WTC11 (cell line): ENCODE measurements at regions not wholly inside any gene's neighbourhood (a gene's known extent, or its start where the extent isn't known, plus 50 kb on each side); places are given as distances from the start of the nearest gene placed in this dataset.
"Not testable (repeated sequence)": the region's sequence is repeated elsewhere in the genome, so short reads cannot be mapped to it uniquely, and the experiment has no call there.

ENCODE experiments used
- ATAC-seq: fragments of 200-7000 bp; cut with Tn5 transposase; 2 replicates; pipeline ENCODE4 v1.10.0; 2021; ENCODE audit warnings: mild to moderate bottlenecking, moderate library complexity
- CTCF ChIA-PET: fragments of 300-600 bp; sonication (Branson Sonifier 250); formaldehyde crosslinking; loops from one replicate; lab custom pipeline; 2021; ENCODE audit warnings: antibody characterized with exemption; lab: Charles Lee
- POLR2A ChIA-PET: fragments of 350-600 bp; sonication (Branson Sonifier 250); formaldehyde crosslinking; loops from one replicate; lab custom pipeline; 2021; ENCODE audit warnings: antibody characterized with exemption; lab: Charles Lee
- DNase-seq: peaks from one replicate; pipeline ENCODE4 v3.0.0; 2021; ENCODE audit warnings: low spot score
- H3K27ac Mint-ChIP-seq: 2 replicates; pipeline ENCODE4 v1.8.0; 2021; ENCODE audit warnings: mixed read lengths
- H3K27me3 Mint-ChIP-seq: 2 replicates; pipeline ENCODE4 v1.8.0; 2021; ENCODE audit warnings: low read depth, mild to moderate bottlenecking, moderate library complexity, mixed read lengths
- H3K36me3 Mint-ChIP-seq: 2 replicates; pipeline ENCODE4 v1.8.0; 2021; ENCODE audit warnings: mixed read lengths
- H3K4me1 Mint-ChIP-seq: 2 replicates; pipeline ENCODE4 v1.8.0; 2022; ENCODE audit warnings: mixed read lengths
- H3K4me3 Mint-ChIP-seq: 2 replicates; pipeline ENCODE4 v1.8.0; 2021; ENCODE audit warnings: mild to moderate bottlenecking, moderate library complexity, mixed read lengths
- H3K9me3 Mint-ChIP-seq: 2 replicates; pipeline ENCODE4 v1.8.0; 2021; ENCODE audit warnings: mixed read lengths
- CBFB ChIP-seq: sonication (generic); formaldehyde crosslinking; IDR thresholded peaks from 2 replicates; pipeline ENCODE4 v1.8.1; 2022; ENCODE audit warnings: mild to moderate bottlenecking, low read depth, missing genetic modification reagents
- ESRRA ChIP-seq: sonication (generic); formaldehyde crosslinking; IDR thresholded peaks from 2 replicates; pipeline ENCODE4 v1.8.1; 2022; ENCODE audit warnings: mild to moderate bottlenecking, missing genetic modification reagents, borderline replicate concordance
- ETV6 ChIP-seq: sonication (generic); formaldehyde crosslinking; IDR thresholded peaks from 2 replicates; pipeline ENCODE4 v1.8.1; 2022; ENCODE audit warnings: mild to moderate bottlenecking, missing genetic modification reagents
- FOXJ3 ChIP-seq: sonication (generic); formaldehyde crosslinking; IDR thresholded peaks from 2 replicates; pipeline ENCODE4 v1.9.0; 2021; ENCODE audit warnings: missing genetic modification reagents, mild to moderate bottlenecking, borderline replicate concordance
- FOXP1 ChIP-seq: sonication (generic); formaldehyde crosslinking; IDR thresholded peaks from 2 replicates; pipeline ENCODE4 v1.8.0; 2022; ENCODE audit warnings: missing genetic modification reagents, mild to moderate bottlenecking, moderate library complexity, borderline replicate concordance
- GTF2I ChIP-seq: fragments of 250-450 bp; sonication (Bioruptor Pico); conservative IDR thresholded peaks from 2 replicates; pipeline ENCODE4 v1.4.0; 2021; ENCODE audit warnings: mild to moderate bottlenecking
- HMGA2 ChIP-seq: fragments of 250-450 bp; sonication (Bioruptor Pico); IDR thresholded peaks from 2 replicates; pipeline ENCODE4 v1.4.0; 2021; ENCODE audit warnings: mild to moderate bottlenecking, moderate library complexity
- NR1H2 ChIP-seq: sonication (generic); formaldehyde crosslinking; IDR thresholded peaks from 2 replicates; pipeline ENCODE4 v1.9.0; 2021; ENCODE audit warnings: mild to moderate bottlenecking, moderate library complexity, missing genetic modification reagents
- NR3C1 ChIP-seq: sonication (generic); formaldehyde crosslinking; conservative IDR thresholded peaks from 2 replicates; pipeline ENCODE4 v1.8.1; 2023; ENCODE audit warnings: low read depth, mild to moderate bottlenecking, missing genetic modification reagents
- OVOL2 ChIP-seq: fragments of 250-450 bp; sonication (Bioruptor Pico); IDR thresholded peaks from 2 replicates; pipeline ENCODE4 v1.9.0; 2021; ENCODE audit warnings: mild to moderate bottlenecking, borderline replicate concordance
- PRRX2 ChIP-seq: fragments of 250-450 bp; sonication (Bioruptor Pico); IDR thresholded peaks from 2 replicates; pipeline ENCODE4 v1.8.0; 2021; ENCODE audit warnings: mild to moderate bottlenecking
- TCF7 ChIP-seq: sonication (generic); formaldehyde crosslinking; IDR thresholded peaks from 2 replicates; pipeline ENCODE4 v1.8.0; 2022; ENCODE audit warnings: mild to moderate bottlenecking, low read depth, missing genetic modification reagents, moderate library complexity
- TEAD4 ChIP-seq: sonication (generic); formaldehyde crosslinking; IDR thresholded peaks from 2 replicates; pipeline ENCODE4 v1.8.0; 2022; ENCODE audit warnings: mild to moderate bottlenecking, missing genetic modification reagents
- TF ChIP-seq, protein P1 (sequence below): sonication (generic); formaldehyde crosslinking; IDR thresholded peaks from 2 replicates; pipeline ENCODE4 v1.8.1; 2023; ENCODE audit warnings: mild to moderate bottlenecking, missing genetic modification reagents, moderate library complexity
- TF ChIP-seq, protein P2 (sequence below): fragments of 250-450 bp; sonication (Bioruptor Pico); IDR thresholded peaks from 2 replicates; pipeline ENCODE4 v1.8.0; 2021; ENCODE audit warnings: mild to moderate bottlenecking
- TF ChIP-seq, protein P3 (sequence below): fragments of 250-450 bp; sonication (Bioruptor Pico); IDR thresholded peaks from 2 replicates; pipeline ENCODE4 v1.9.0; 2021; ENCODE audit warnings: mild to moderate bottlenecking
- TF ChIP-seq, protein P4 (sequence below): sonication (generic); formaldehyde crosslinking; IDR thresholded peaks from 2 replicates; pipeline ENCODE4 v1.8.0; 2022; ENCODE audit warnings: mild to moderate bottlenecking, missing genetic modification reagents
- TF ChIP-seq, protein P5 (sequence below): sonication (generic); formaldehyde crosslinking; IDR thresholded peaks from 2 replicates; pipeline ENCODE4 v1.8.0; 2023; ENCODE audit warnings: missing genetic modification reagents
- TF ChIP-seq, protein P6 (sequence below): sonication (generic); formaldehyde crosslinking; IDR thresholded peaks from 2 replicates; pipeline ENCODE4 v1.8.1; 2023; ENCODE audit warnings: mild to moderate bottlenecking, missing genetic modification reagents, borderline replicate concordance
- TF ChIP-seq, protein P7 (sequence below): fragments of 250-450 bp; sonication (Bioruptor Pico); conservative IDR thresholded peaks from 2 replicates; pipeline ENCODE4 v1.9.0; 2021; ENCODE audit warnings: mild to moderate bottlenecking

DNA sequence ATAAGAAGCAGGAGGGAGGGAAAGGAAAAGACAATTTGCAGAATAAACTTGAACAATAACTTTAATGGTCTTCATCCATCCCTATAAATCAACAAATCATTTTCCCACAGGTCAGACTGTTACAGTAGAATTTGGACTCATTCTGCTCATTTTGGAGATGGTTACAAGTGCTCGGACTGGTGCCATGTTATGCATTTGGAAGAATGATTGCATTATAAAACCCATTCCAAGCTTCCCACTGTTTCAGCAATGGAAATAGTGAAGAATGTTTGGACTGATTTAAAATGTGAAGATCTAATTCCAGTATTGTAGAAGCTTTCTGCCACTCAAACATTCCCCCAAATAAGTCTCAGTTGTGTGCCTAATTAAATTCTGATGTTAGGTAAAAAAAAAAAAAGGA is 99.7 kb upstream of the ZEB1 start:
- CTCF ChIA-PET, result interaction anchor here (1.2 to 1.5 kb wide), 2 partner anchors 33 to 136 kb away, joined by 4 to 5 read pairs; no protein-coding TSS in a partner anchor
- no peak for DNase-seq
- no peaks in the 10 kb centered on the region for H3K4me1 Mint-ChIP-seq

DNA sequence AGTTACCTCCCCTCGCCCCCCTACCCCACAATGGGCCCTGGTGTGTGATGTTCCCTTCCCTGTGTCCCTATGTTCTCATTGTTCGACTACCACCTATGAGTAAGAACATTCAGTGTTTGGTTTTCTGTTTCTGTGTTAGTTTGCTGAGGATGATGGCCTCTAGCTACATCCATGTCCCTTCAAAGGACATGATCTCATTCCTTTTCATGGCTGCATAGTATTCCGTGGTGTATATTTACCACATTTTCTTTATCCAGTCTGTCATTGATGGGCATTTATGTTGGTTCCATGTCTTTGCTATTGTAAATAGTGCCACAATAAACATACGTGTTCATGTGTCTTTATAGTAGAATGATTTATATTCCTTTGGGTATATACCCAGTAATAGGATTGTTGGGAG is 90.2 kb upstream of the ZEB1 start:
- CTCF ChIA-PET, POLR2A ChIA-PET, H3K4me1 Mint-ChIP-seq, DNase-seq, H3K27ac Mint-ChIP-seq, ATAC-seq, H3K36me3 Mint-ChIP-seq, H3K27me3 Mint-ChIP-seq, H3K4me3 Mint-ChIP-seq: not testable (repeated sequence)
- H3K9me3 Mint-ChIP-seq, result peaks cover 25% of the 10 kb centered on the region

More for the DNA sequence above, 99.7 kb upstream of the ZEB1 start:
- Mint-ChIP-seq H3K4me3 (no peak overlapping the region), H3K9me3 (no peaks in the 10 kb centered on the region), H3K27me3 (no peaks in the 10 kb centered on the region), H3K36me3 (no peaks in the 10 kb centered on the region), H3K27ac (no peak overlapping the region)
- POLR2A ChIA-PET, result no interaction called here
- TF ChIP-seq HMGA2 (CRISPR knock-in tag) (no peak), NR1H2 (CRISPR knock-in tag) (no peak), NR3C1 (CRISPR knock-in tag) (no peak), ESRRA (CRISPR knock-in tag) (no peak), TCF7 (CRISPR knock-in tag) (no peak), GTF2I (CRISPR knock-in tag) (no peak), TEAD4 (no peak), OVOL2 (no peak), PRRX2 (CRISPR knock-in tag) (no peak), FOXJ3 (CRISPR knock-in tag) (no peak), ETV6 (CRISPR knock-in tag) (no peak), FOXP1 (no peak), CBFB (no peak)
- TF ChIP-seq, protein P1, sequence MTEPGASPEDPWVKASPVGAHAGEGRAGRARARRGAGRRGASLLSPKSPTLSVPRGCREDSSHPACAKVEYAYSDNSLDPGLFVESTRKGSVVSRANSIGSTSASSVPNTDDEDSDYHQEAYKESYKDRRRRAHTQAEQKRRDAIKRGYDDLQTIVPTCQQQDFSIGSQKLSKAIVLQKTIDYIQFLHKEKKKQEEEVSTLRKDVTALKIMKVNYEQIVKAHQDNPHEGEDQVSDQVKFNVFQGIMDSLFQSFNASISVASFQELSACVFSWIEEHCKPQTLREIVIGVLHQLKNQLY (CRISPR knock-in tag), result no peak
- TF ChIP-seq, protein P2, sequence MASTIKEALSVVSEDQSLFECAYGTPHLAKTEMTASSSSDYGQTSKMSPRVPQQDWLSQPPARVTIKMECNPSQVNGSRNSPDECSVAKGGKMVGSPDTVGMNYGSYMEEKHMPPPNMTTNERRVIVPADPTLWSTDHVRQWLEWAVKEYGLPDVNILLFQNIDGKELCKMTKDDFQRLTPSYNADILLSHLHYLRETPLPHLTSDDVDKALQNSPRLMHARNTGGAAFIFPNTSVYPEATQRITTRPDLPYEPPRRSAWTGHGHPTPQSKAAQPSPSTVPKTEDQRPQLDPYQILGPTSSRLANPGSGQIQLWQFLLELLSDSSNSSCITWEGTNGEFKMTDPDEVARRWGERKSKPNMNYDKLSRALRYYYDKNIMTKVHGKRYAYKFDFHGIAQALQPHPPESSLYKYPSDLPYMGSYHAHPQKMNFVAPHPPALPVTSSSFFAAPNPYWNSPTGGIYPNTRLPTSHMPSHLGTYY (CRISPR knock-in tag), result no peak
- TF ChIP-seq, protein P3, sequence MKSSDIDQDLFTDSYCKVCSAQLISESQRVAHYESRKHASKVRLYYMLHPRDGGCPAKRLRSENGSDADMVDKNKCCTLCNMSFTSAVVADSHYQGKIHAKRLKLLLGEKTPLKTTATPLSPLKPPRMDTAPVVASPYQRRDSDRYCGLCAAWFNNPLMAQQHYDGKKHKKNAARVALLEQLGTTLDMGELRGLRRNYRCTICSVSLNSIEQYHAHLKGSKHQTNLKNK (CRISPR knock-in tag), result no peak
- TF ChIP-seq, protein P4, sequence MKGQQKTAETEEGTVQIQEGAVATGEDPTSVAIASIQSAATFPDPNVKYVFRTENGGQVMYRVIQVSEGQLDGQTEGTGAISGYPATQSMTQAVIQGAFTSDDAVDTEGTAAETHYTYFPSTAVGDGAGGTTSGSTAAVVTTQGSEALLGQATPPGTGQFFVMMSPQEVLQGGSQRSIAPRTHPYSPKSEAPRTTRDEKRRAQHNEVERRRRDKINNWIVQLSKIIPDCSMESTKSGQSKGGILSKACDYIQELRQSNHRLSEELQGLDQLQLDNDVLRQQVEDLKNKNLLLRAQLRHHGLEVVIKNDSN (CRISPR knock-in tag), result no peak
- TF ChIP-seq, protein P5, sequence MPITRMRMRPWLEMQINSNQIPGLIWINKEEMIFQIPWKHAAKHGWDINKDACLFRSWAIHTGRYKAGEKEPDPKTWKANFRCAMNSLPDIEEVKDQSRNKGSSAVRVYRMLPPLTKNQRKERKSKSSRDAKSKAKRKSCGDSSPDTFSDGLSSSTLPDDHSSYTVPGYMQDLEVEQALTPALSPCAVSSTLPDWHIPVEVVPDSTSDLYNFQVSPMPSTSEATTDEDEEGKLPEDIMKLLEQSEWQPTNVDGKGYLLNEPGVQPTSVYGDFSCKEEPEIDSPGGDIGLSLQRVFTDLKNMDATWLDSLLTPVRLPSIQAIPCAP, result no peak
- TF ChIP-seq, protein P6, sequence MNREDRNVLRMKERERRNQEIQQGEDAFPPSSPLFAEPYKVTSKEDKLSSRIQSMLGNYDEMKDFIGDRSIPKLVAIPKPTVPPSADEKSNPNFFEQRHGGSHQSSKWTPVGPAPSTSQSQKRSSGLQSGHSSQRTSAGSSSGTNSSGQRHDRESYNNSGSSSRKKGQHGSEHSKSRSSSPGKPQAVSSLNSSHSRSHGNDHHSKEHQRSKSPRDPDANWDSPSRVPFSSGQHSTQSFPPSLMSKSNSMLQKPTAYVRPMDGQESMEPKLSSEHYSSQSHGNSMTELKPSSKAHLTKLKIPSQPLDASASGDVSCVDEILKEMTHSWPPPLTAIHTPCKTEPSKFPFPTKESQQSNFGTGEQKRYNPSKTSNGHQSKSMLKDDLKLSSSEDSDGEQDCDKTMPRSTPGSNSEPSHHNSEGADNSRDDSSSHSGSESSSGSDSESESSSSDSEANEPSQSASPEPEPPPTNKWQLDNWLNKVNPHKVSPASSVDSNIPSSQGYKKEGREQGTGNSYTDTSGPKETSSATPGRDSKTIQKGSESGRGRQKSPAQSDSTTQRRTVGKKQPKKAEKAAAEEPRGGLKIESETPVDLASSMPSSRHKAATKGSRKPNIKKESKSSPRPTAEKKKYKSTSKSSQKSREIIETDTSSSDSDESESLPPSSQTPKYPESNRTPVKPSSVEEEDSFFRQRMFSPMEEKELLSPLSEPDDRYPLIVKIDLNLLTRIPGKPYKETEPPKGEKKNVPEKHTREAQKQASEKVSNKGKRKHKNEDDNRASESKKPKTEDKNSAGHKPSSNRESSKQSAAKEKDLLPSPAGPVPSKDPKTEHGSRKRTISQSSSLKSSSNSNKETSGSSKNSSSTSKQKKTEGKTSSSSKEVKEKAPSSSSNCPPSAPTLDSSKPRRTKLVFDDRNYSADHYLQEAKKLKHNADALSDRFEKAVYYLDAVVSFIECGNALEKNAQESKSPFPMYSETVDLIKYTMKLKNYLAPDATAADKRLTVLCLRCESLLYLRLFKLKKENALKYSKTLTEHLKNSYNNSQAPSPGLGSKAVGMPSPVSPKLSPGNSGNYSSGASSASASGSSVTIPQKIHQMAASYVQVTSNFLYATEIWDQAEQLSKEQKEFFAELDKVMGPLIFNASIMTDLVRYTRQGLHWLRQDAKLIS (CRISPR knock-in tag), result no peak
- TF ChIP-seq, protein P7, sequence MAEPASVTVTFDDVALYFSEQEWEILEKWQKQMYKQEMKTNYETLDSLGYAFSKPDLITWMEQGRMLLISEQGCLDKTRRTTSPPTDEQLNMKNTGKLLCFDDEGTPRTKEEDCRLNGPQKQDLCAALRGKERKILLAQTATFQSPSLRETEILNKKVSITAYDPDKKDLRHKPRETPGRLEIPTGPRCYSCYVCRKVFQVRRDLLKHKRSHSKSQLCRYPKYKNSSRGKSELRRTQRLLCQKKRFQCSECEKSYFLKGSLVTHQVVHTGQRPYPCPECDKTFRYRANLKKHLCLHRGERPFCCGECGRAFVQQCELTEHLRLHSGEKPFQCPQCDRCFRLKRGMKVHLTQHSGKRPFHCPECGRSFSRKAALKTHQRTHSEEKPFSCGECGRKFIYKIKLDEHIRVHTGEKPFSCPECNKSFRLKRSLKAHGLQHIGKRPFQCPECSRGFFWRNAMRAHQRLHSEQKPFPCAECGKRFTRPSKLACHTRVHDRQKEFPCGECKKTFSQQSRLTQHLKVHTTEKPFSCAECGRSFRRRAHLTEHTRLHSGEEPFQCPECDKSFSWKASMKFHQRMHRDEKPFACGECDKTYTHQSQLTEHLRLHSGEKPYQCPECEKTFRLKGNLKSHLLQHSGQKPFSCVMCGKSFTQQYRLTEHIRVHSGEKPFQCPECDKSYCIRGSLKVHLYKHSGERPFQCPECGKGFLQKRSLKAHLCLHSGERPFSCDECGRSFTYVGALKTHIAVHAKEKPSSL (CRISPR knock-in tag), result no peak
- no peak for ATAC-seq
